NB4 (cell line): ENCODE measurements at regions not wholly inside any gene's neighbourhood (a gene's known extent, or its start where the extent isn't known, plus 50 kb on each side); places are given as distances from the start of the nearest gene placed in this dataset.

ENCODE experiments used
- DNase-seq: peaks from one replicate; pipeline ENCODE4 v3.0.0; 2010; ENCODE audit warnings: low read depth
- H3K4me3 ChIP-seq: one replicate; pipeline ENCODE4 v1.5.1; 2011; ENCODE audit warnings: mild to moderate bottlenecking, low read depth, low read length, moderate library complexity
- MYC ChIP-seq: IDR thresholded peaks from 2 replicates; pipeline ENCODE4 v1.6.1; 2011; ENCODE audit warnings: low read depth, low read length
- POLR2A ChIP-seq: IDR thresholded peaks from 2 replicates; pipeline ENCODE4 v1.6.1; 2011; ENCODE audit warnings: mild to moderate bottlenecking; ENCODE audit not compliant: insufficient read length; ENCODE audit errors: extremely low read depth
- TF ChIP-seq, protein P1 (sequence below): IDR thresholded peaks from 2 replicates; pipeline ENCODE4 v1.6.1; 2011; ENCODE audit warnings: low read depth, low read length
- TF ChIP-seq, protein P2 (sequence below): IDR thresholded peaks from one replicate; pipeline ENCODE4 v1.5.1; 2012; ENCODE audit warnings: low read depth, low read length

DNA sequence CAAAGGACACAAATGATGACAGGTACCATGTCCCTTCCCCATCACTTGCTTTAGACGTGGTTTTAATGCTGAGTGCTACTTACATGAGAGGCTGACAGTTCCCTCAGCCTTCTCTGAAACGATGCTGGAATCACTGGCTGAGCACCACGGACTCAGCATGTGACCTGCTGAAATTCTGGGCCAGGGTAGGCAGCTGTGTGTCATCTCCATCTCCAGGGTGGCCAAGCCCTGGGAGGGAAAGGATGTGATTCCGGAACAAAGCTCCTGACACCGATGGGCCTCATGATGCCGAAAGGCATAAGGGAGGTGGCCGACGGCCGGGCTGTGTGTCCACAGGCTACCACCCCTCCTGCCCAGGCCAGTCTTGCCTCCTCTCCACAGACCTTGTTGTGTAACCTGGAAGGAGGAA lies 184.3 kb upstream of the CST7 start:
- TF ChIP-seq, protein P1, sequence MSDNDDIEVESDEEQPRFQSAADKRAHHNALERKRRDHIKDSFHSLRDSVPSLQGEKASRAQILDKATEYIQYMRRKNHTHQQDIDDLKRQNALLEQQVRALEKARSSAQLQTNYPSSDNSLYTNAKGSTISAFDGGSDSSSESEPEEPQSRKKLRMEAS = no peak
- TF ChIP-seq POLR2A (no peak), MYC (no peak)
- TF ChIP-seq, protein P2, sequence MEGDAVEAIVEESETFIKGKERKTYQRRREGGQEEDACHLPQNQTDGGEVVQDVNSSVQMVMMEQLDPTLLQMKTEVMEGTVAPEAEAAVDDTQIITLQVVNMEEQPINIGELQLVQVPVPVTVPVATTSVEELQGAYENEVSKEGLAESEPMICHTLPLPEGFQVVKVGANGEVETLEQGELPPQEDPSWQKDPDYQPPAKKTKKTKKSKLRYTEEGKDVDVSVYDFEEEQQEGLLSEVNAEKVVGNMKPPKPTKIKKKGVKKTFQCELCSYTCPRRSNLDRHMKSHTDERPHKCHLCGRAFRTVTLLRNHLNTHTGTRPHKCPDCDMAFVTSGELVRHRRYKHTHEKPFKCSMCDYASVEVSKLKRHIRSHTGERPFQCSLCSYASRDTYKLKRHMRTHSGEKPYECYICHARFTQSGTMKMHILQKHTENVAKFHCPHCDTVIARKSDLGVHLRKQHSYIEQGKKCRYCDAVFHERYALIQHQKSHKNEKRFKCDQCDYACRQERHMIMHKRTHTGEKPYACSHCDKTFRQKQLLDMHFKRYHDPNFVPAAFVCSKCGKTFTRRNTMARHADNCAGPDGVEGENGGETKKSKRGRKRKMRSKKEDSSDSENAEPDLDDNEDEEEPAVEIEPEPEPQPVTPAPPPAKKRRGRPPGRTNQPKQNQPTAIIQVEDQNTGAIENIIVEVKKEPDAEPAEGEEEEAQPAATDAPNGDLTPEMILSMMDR = no peak
- no peak for DNase-seq
- no peak overlapping the region for H3K4me3 ChIP-seq

DNA sequence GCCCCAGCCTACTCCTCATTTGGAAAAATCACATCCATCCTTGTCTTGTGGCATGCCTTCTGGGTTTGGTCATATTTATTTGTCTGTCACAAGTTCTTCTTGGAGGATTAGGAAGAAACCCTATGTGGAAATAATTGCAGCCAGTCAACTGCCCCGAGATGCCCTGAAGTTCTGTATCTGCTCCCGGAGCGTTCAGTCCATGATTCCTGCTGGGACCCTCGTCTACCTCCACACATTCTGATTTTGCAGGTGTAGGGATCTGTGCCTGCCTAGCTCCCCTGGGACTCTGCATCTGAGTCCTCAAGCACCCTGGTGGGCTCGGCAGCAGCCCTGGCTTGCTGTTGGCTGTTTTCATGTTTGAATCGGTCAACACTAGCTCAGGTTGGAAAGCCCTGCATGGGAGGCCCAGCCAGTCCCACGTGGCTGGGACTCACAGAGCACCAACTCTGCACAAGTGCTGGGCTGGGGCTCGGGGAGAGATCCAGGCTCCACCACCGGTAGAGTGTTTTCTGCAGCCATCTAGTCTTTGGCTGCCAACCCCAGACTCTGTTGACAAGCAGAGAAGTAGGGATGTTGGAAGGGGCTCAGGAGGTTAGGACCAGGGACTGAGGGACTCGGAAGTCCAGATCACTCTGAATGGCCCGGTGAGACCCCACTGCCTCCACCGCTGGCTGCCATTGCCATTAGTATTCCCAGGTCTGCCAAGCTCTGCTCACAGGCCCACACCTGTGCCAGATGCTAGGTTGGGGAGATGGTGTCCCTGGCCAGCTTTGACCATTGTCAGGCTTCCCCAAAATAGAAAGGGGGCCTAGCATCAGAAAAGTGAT lies 183.5 kb upstream of the CST7 start:
- DNase-seq = no peak
- TF ChIP-seq, protein P1 = no peak
- TF ChIP-seq, protein P2 = no peak
- H3K4me3 ChIP-seq = no peak overlapping the region

DNA sequence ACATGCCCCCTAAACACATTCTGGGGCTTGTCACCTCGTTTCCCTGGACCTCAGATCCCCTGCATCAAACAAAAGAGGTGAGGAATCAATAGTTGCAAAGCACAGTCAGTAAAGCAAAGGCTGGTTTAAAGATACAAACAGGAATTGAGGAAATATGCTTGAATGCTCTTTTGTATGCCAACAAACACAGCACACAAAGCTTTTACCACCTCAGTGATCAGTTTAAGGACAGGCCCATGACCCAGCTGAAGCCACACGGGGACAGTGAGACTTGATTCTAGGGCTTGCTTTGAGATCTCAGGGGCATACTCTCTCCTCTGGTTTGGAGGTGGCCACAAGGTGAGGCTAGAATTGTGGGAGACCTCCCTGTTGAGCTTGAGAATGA lies 182.9 kb upstream of the CST7 start:
- H3K4me3 ChIP-seq = no peak overlapping the region
- no peak for DNase-seq
- no peak for TF ChIP-seq POLR2A
- TF ChIP-seq, protein P1 = no peak
- TF ChIP-seq MYC = no peak
- TF ChIP-seq, protein P2 = no peak

DNA sequence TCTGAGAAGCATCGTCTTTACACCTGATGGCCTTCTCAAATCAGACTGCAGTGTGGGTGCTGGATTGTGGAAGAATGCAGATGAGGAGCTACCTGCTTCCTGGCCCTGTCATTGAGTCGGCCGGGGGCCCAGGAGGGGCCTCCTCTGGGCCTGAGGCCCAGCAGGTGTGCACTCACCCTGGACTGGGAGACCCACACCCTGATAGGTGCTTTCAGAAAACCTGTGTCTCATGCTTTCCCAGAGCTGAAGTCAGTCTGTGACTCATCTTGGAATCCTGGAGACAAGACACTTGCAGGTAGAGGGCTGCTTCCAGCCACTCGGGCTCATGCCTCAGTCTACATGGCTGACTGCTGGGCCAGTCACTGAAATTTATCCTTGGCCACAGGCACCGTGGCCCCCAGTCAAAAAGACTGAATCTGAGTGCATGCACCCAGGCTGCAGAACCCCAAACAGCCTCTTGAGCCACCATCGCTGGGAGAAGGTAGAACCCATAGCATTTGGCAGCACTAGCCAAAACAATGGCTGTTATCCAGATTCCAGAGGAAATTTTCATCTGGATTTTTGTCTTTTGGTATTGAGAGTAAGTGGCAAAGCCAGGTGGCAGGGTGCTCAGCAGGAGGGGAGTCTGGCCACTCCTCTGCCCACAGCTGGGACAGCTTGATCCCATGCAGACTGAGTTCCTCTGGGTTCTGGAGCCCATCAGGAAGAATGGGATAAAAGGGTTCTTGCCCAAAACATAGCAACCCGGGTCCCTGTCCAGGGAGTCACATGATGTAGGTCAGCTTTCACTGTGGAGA lies 182.0 kb upstream of the CST7 start:
- no peak for TF ChIP-seq POLR2A
- TF ChIP-seq, protein P2 = no peak
- TF ChIP-seq, protein P1 = no peak
- no peak for TF ChIP-seq MYC
- DNase-seq = no peak
- no peak overlapping the region for H3K4me3 ChIP-seq

DNA sequence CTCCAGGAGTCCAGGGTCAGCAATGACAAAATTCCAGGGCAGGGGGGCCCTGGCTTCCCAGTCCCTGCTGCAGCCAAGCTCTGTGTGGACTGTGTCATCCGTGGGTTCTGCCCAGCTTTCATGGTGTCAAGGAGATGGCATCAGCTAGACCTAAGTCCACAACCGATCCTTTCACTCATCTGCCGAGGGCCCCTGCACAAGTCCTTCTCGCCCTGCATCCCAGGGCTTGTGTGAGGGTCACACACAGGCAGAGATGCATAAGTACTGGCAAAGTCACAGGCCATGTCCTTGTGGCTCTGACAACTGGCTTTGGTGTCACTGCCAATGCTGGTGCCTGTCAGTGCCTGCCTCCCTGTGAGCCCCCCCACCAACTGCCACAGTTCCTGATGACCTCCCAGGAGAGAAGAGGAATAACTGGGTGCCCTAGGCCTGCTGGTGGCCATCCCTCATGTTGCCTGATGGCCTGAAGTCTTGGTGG lies 181.4 kb upstream of the CST7 start:
- DNase-seq = no peak
- H3K4me3 ChIP-seq = no peak overlapping the region
- TF ChIP-seq MYC = no peak
- TF ChIP-seq, protein P2 = no peak
- TF ChIP-seq POLR2A = no peak
- TF ChIP-seq, protein P1 = no peak
